NCI-H2081 treated with DMSO at 0.1 percent for 48 hours (cell line): ENCODE measurements at regions not wholly inside any gene's neighbourhood (a gene's known extent, or its start where the extent isn't known, plus 50 kb on each side); places are given as distances from the start of the nearest gene placed in this dataset.

Source experiments
- DNase-seq: peaks from one replicate; lab custom pipeline; 2025; lab: John Stamatoyannopoulos, UW

GRCh38 chr7:116447966-116448839 lies 51.3 kb upstream of the CAV2 start:
- DNase-seq = no peak

DNA sequence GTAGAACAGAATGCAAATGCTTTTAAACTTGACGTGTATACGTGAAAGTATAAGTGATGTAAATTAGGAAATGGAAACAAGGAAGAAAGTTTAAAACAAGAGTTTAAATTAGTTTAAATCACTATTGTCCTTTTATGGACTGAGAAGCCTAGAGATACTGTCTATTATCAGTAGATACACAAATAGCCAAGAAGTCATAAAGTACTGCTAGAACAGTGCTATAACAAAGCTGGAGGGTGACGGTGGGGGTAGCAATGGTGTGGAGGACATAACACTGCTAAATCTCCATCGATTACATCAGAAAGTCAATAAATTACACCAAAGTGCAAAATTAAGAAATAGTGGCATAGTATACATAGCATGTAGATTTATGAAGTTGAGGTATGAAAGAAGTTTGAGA lies 50.1 kb upstream of the CAV2 start:
- no peak for DNase-seq
